Dermis microvascular lymphatic vessel endothelial cell (primary cell): ENCODE measurements at regions not wholly inside any gene's neighbourhood (a gene's known extent, or its start where the extent isn't known, plus 50 kb on each side); places are given as distances from the start of the nearest gene placed in this dataset.
"Not testable (repeated sequence)": the region's sequence is repeated elsewhere in the genome, so short reads cannot be mapped to it uniquely, and the experiment has no call there.

ENCODE experiments used
- DNase-seq, 2 donors: peaks; one replicate each; pipeline versions ENCODE4 v3.0.0 to v3.0.0-alpha.2; 2010; ENCODE audit warnings: low read depth in 2 of 2

- peak in 1 of 2 donors; percentile 59 for DNase-seq
These were observed 115.6 kb upstream of the METAP2 start for GRCh38 chr12:95358111-95359083.

DNA sequence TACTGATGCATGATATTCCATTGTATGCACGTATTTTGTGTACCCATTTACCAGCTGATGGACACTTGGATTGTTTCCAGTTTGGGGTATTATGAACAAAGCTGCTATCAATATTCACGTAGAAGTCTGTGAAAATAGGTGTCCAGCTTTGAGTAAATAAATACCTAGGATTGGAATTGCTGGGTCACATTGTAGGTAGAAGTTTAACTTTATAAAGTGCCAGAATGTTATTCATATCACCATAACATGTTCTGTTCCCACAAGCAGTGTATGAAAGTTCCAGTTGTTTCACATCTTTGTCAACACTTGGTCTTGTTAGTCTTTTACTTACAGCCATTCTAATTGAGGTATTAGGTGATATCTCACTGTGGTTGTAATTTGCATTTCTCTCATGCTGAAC lies 108.0 kb upstream of the METAP2 start:
- DNase-seq, result no peak

GRCh38 chr12:95368931-95369330 lies 105.0 kb upstream of the METAP2 start:
- no peak for DNase-seq

DNA sequence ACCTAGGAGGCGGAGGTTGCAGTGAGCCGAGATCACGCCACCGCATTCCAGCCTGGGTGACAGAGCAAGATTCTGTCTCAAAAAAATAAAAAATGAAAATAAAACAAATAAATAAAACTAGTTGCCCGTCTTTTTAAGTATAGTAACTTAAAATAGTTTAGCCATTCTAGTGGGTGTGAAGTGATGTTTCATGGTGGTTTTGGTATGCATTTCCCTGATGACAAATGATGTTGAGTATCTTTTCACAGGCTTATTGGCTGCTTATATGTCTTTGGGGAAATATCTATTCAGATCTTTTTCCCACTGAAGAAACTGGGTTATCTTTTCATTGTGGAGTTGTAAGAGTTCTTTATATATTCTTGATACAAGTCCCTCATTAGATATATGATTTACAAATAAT lies 102.4 kb upstream of the METAP2 start:
- no peak for DNase-seq

DNA sequence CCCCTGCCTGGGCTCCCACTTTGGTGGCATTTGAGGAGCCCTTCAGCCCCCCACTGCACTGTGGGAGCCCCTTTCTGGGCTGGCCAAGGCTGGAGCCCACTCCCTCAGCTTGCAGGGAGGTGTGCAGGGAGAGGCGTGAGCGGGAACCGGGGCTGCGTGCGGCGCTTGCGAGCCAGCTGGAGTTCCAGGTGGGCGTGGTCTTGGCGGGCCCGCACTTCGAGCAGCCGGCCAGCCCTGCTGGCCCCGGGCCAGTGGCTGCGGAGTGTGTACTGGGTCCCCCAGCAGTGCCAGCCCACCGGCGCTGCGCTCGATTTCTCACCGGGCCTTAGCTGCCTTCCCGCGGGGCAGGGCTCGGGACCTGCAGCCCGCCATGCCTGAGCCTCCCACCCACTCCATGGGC lies 94.5 kb upstream of the METAP2 start:
- DNase-seq, result not testable (repeated sequence)

GRCh38 chr12:95380334-95380733 lies 93.6 kb upstream of the METAP2 start:
- not testable (repeated sequence) for DNase-seq

GRCh38 chr12:95380997-95381786 lies 92.8 kb upstream of the METAP2 start:
- no peak for DNase-seq

GRCh38 chr12:95383920-95384319 lies 90.0 kb upstream of the METAP2 start:
- peak in 1 of 2 donors; percentile 20 for DNase-seq

DNA sequence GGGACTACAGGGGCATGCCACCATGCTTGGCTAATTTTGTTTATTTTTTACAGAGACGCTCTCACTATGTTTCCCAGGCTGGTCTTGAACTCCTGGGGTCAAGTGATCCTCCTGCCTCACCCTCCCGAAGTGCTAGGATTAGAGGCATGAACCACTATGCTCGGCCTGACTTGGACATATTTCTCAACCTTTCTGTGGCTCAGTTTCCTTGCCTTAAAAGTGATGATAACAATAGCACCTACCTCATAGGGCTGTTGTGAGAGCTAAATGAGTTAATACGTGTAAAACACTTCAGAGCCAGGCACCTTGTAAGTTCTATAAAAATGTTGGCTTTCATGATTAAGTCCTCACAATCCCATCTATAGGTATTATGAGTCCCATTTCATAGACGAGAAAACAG lies 89.2 kb upstream of the METAP2 start:
- DNase-seq, result no peak

GRCh38 chr12:95385246-95386035 lies 88.5 kb upstream of the METAP2 start:
- no peak for DNase-seq

DNA sequence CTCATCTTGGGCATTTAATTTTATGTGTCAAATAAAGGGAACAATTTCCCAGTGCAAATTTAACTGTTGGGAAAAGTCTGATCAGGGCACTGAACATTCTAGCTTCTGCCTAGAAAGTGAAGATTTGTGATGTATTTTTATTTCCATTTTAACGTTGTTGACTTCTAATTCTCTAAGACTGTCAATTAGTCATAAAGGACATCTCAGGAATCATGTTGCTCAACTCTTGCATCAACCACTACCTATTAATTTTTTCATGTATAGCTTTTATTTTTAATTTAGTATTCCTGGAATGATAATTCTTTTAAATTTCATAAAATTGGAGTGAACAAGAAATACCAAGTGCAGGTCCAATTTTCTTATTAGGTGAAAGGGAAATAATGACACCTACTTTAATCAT lies 87.9 kb upstream of the METAP2 start:
- no peak for DNase-seq

- DNase-seq, result not testable (repeated sequence)
These were observed 85.7 kb upstream of the METAP2 start for GRCh38 chr12:95388260-95388659.

DNA sequence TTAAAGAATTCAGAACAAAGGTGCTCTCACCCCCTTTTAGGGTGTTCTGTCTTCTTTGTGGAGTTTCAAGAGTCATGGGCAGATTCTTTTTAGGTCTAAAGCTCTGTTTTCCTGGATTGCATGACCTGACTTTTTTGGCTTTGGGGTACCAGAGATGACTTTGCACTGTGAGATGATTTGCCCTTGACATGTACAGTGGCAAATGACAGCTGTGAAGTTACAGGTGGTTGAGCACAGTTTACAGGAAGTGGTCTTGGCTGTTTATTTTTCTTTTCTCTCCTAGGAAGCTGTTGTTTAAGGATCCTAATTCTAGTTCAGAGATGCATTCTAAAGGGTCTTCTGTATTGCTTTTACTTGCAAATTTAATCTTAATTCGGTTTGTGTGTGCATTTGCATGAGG lies 83.8 kb upstream of the METAP2 start:
- DNase-seq, result no peak

GRCh38 chr12:95390932-95391331 lies 83.0 kb upstream of the METAP2 start:
- DNase-seq, result no peak

DNA sequence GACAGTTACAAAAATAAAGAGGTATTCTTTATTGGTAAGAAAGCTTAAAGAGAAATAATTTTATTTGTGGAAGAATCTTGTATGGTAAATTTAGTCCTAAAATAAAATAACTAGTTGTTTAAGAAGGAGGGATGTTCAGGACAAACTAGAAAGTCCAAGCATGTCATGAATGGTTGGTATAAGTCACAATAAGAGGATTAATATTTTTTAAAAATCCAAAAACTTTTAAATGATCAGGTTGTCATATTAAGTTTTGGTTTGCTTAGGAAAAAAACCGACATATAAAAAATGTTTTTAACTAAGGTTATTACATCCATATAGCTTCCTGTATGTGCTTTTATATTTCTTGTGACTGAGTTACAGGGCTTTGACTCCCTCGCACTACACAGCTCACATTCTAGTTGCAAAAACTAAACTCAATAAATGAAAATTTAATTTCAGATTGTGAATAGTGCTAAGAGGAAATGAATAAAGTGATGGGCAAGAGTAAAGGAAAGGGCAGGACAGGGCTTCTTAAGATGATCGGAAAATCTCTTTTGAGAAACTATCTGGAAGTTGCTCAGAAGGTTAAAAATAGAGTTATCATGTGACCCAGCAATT lies 80.7 kb upstream of the METAP2 start:
- no peak for DNase-seq

- DNase-seq, result no peak
These were observed 78.3 kb upstream of the METAP2 start for GRCh38 chr12:95395696-95396095.

- DNase-seq, result no peak
These were observed 77.0 kb upstream of the METAP2 start for GRCh38 chr12:95396849-95397468.

DNA sequence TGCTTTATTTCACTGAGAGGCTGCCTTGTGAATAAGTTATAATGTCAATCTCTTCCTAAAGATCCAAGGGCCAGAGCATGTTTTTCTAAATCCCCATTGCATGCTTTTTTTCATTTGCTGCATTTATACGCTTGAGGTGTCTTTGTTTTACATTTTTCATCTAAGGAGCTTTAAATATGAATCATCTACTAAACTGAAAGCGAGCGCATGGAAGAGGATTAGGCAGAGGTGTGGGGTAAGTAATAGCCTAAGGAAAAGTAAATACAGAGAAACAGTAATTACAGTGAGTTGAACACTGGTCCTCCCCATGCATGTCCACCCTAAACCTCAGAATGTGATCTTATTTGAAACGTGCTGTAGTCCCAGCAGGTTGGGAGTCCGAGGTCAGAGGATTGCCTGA lies 76.4 kb upstream of the METAP2 start:
- no peak for DNase-seq

DNA sequence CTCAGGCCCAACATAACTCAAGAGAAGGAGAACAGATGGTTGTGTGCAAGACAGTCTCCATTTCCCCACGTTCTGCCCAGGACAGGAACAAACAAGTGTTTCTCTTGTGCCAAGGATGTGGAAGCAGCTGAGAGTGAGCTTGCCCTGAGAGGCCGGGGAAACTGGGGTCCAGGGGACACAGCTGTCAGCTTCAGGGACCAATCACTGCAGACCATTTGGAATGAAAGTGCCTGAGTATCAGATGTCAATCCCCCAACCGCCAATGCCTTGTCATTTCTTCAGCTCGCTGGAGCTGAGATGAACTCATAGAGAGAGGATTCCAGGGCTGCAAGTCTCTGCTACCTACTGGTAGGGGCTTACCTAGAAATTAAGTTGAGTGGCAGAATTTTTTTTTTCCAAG lies 71.9 kb upstream of the METAP2 start:
- DNase-seq, result no peak

DNA sequence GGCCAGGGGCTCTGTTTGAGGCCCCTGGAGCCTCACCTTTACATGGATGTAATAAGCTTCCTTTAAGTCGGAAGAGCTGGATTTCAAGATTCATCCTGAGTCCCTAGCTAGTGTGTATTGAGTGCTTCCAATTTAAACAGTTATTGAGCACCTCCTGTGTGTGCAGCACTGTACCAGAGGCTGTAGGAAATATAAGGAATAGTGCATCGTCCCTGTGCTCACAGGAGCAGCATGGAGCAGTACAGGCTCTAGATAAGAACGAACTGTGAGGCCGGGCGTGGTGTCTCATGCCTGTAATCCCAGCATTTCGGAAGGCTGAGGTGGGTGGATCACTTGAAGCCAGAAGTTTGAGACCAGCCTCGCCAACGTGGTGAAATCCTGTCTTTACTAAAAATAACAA lies 65.8 kb upstream of the METAP2 start:
- DNase-seq, result no peak

DNA sequence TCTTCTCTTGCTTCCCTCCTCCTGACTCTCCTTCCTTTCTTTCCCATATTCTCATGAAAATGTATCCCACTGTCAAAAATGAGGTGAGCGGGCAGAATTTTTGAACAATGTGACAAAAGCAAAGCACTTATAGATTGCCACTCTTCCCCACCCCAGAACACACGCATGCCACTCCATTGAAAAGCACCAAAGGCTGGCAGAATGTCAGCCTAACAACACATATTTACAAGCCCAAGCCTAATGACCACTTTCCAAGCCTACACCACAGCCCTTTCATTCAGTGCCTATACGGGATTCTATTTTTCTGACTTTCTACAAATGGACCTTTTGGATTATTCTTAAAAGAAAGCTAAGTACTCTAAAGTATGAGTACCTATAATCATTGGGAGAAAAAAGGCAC lies 62.9 kb upstream of the METAP2 start:
- no peak for DNase-seq
